Mesenchymal stem cell (in vitro differentiated cells and primary cell): ENCODE measurements at regions not wholly inside any gene's neighbourhood (a gene's known extent, or its start where the extent isn't known, plus 50 kb on each side); places are given as distances from the start of the nearest gene placed in this dataset. TPM values are rescaled to one million over a fixed set of nuclear protein-coding genes. Genes with fewer than 3 reads are reported as not detected.

Experiments used
- small RNA-seq: library from polyadenylated mRNA; stranded (forward); fragments of <200 nt; extraction: miRNeasy Mini kit (QIAGEN cat#:217004); gene quantifications from one replicate; pipeline ENCODE3, GENCODE V24; 2013; ENCODE audit warnings: low read depth

Small RNA genes lying in the stretch of these regions (small RNA-seq; reads per million reads assigned to genes)
- gene AC245505.1 (not detected), gene TRAJ30 (not detected), gene TRAJ31 (not detected), gene TRAJ32 (not detected), gene TRAJ33 (not detected), gene TRAJ34 (not detected), gene TRAJ35 (not detected), gene TRAJ36 (not detected), gene TRAJ37 (not detected), gene TRAJ38 (not detected), gene TRAJ39 (not detected), gene TRAJ40 (not detected), gene TRAJ41 (not detected), gene TRAJ42 (not detected), gene TRAJ43 (not detected), gene TRAJ44 (not detected), gene TRAJ45 (not detected), gene TRAJ46 (not detected), gene TRAJ47 (not detected), gene TRAJ48 (not detected), gene TRAJ49 (not detected), gene TRAJ50 (not detected), gene TRAJ51 (not detected), gene TRAJ52 (not detected), gene TRAJ53 (not detected), gene TRAJ54 (not detected), gene TRAJ55 (not detected), gene TRAJ56 (not detected), gene TRAJ57 (not detected), gene TRAJ58 (not detected), gene TRAJ59 (not detected), gene TRAJ60 (not detected), gene TRAJ61 (not detected), gene TRAV15 (not detected), gene TRDD1 (not detected), gene TRDD2 (not detected), gene TRDD3 (not detected), gene TRDJ1 (not detected), gene TRDJ2 (not detected), gene TRDJ3 (not detected), gene TRDJ4 (not detected), gene TRDV1 (not detected)
